Neural crest cell (in vitro differentiated cells): ENCODE measurements at regions not wholly inside any gene's neighbourhood (a gene's known extent, or its start where the extent isn't known, plus 50 kb on each side); places are given as distances from the start of the nearest gene placed in this dataset.

Source experiments
- DNase-seq: peaks from one replicate; pipeline ENCODE4 v3.0.0; 2021; ENCODE audit warnings: low read depth, mixed read lengths, low spot score
- H3K27ac Mint-ChIP-seq: one replicate; pipeline ENCODE4 v1.8.0; 2021; ENCODE audit warnings: mild to moderate bottlenecking, mixed read lengths; ENCODE audit not compliant: unreplicated experiment
- H3K27me3 Mint-ChIP-seq: 2 replicates; pipeline ENCODE4 v1.8.0; 2021; ENCODE audit warnings: low read depth, mild to moderate bottlenecking, mixed read lengths
- H3K36me3 Mint-ChIP-seq: 2 replicates; pipeline ENCODE4 v1.8.0; 2021; ENCODE audit warnings: low read depth, mild to moderate bottlenecking, mixed read lengths
- H3K4me1 Mint-ChIP-seq: 2 replicates; pipeline ENCODE4 v1.8.0; 2021; ENCODE audit warnings: mixed read lengths
- H3K4me3 Mint-ChIP-seq: one replicate; pipeline ENCODE4 v1.8.0; 2021; ENCODE audit warnings: mild to moderate bottlenecking, mixed read lengths
- H3K9me3 Mint-ChIP-seq: 2 replicates; pipeline ENCODE4 v1.8.0; 2021; ENCODE audit warnings: mixed read lengths
- CTCF ChIP-seq: fragments of 200-600 bp; sonication (generic); conservative IDR thresholded peaks from 2 replicates; pipeline ENCODE4 v1.5.0; 2021; ENCODE audit warnings: antibody characterized with exemption, mild to moderate bottlenecking

DNA sequence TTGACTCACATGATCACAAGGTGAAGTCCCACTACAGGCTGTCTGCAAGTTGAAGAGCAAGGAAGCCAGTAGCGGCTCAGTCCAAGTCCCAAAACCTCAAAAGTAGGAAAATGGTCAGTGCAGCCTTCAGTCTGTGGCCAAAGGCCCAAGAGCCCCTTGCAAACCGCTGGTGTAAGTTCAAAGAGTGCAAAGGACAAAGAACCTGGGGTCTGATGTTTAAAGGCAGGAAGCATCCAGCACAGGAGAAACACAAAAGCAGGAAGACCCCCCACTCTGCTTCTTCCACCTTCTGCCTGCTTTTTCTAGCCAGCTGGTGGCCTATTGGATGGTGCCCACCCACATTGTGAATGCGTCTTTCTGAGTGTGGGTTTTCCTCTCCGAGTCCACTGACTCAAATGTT, 2222.6 kb downstream of the MRPL39 start:
- no peak for TF ChIP-seq CTCF
- DNase-seq, result no peak
- Mint-ChIP-seq H3K4me3 (no peak overlapping the region), H3K9me3 (peaks cover 3% of the 10 kb centered on the region), H3K36me3 (no peaks in the 10 kb centered on the region), H3K27me3 (no peaks in the 10 kb centered on the region), H3K4me1 (no peaks in the 10 kb centered on the region), H3K27ac (no peak overlapping the region)

DNA sequence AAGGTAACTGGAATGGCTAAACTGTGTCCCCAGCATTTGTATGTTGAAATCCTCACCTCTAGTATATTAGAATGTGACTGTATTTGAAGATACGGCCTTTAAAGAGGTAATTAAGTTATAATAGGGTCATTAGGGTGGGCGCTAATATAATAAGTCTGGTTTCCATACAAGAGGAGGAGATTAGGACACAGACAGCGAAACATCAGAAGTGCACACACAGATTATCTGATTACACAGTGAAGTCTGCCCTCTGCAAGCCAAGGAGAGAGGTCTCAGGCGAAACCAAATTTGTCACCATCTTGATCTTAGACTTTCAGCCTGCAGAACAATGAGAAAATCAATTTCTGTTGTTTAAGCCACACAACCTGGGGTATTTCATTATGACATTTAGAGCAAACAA, 2233.1 kb downstream of the MRPL39 start:
- no peak overlapping the region for H3K27ac Mint-ChIP-seq
- no peaks in the 10 kb centered on the region for H3K27me3 Mint-ChIP-seq
- no peak for DNase-seq
- peaks cover 8% of the 10 kb centered on the region for H3K9me3 Mint-ChIP-seq
- no peaks in the 10 kb centered on the region for H3K4me1 Mint-ChIP-seq
- no peak for TF ChIP-seq CTCF
- no peaks in the 10 kb centered on the region for H3K36me3 Mint-ChIP-seq
- no peak overlapping the region for H3K4me3 Mint-ChIP-seq

GRCh38 chr21:23356905-23357304, 2250.4 kb downstream of the MRPL39 start:
- no peaks in the 10 kb centered on the region for H3K36me3 Mint-ChIP-seq
- H3K27me3 Mint-ChIP-seq, result no peaks in the 10 kb centered on the region
- DNase-seq, result no peak
- no peak overlapping the region for H3K4me3 Mint-ChIP-seq
- no peak overlapping the region for H3K27ac Mint-ChIP-seq
- TF ChIP-seq CTCF, result no peak
- H3K4me1 Mint-ChIP-seq, result peaks cover 10% of the 10 kb centered on the region
- H3K9me3 Mint-ChIP-seq, result peaks cover 13% of the 10 kb centered on the region

GRCh38 chr21:23316190-23316589, 2291.1 kb downstream of the MRPL39 start:
- H3K4me1 Mint-ChIP-seq, result no peaks in the 10 kb centered on the region
- H3K9me3 Mint-ChIP-seq, result peaks cover 3% of the 10 kb centered on the region
- H3K27ac Mint-ChIP-seq, result no peak overlapping the region

DNA sequence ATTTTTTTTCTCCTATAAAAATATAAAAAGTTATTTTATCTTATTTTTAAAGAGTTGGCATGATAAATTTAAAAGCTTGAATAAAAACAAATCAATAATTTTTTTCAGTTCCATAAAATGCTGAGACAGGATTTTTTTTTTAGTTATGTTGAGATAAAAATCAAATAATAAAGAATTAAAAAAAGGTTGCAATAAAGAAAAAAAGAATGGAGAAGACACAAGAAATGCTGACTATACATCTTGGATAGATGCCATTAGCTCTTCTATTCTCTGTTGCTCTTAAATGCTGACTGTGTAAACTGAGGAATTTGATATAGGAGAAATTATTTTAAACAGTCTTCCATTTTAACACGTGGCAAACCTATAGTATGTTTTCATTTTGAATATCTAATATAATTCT, 2298.5 kb downstream of the MRPL39 start:
- no peak overlapping the region for H3K27ac Mint-ChIP-seq
- TF ChIP-seq CTCF, result no peak
- H3K4me1 Mint-ChIP-seq, result no peaks in the 10 kb centered on the region
- no peaks in the 10 kb centered on the region for H3K27me3 Mint-ChIP-seq
- DNase-seq, result no peak
- no peaks in the 10 kb centered on the region for H3K9me3 Mint-ChIP-seq
- H3K4me3 Mint-ChIP-seq, result no peak overlapping the region
- H3K36me3 Mint-ChIP-seq, result no peaks in the 10 kb centered on the region

More at GRCh38 chr21:23316190-23316589, 2291.1 kb downstream of the MRPL39 start:
- Mint-ChIP-seq H3K27me3 (no peaks in the 10 kb centered on the region), H3K36me3 (no peaks in the 10 kb centered on the region), H3K4me3 (no peak overlapping the region)
- no peak for DNase-seq
- no peak for TF ChIP-seq CTCF

DNA sequence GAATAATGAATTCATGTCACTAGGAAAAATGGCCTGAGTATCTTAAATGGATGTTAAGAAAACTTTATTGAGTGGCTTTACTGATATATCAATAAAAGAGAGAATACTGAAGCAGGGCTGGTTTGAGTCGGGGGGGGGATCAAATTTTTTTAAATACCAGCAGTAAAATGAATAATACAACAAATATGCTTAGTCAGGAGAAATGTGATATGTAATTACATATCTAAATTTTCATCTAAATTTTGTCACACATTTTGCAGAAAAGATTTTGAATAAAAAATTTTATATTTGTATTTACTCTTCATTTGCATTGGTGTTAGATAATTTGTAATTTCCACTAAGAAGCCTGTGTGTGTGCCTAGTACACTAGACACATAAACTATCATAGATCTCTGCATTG, 2300.2 kb downstream of the MRPL39 start:
- Mint-ChIP-seq H3K36me3 (no peaks in the 10 kb centered on the region), H3K9me3 (peaks cover 2% of the 10 kb centered on the region), H3K27me3 (no peaks in the 10 kb centered on the region), H3K4me1 (no peaks in the 10 kb centered on the region), H3K4me3 (no peak overlapping the region), H3K27ac (no peak overlapping the region)
- DNase-seq, result no peak
- TF ChIP-seq CTCF, result no peak
